Esophagus muscularis mucosa (tissue), 4 donors: ENCODE measurements at regions not wholly inside any gene's neighbourhood (a gene's known extent, or its start where the extent isn't known, plus 50 kb on each side); places are given as distances from the start of the nearest gene placed in this dataset.
A peak's percentile ranks its signal among the peaks of the same experiment; 100 is the strongest.

ENCODE experiments used
- DNase-seq: peaks from one replicate; pipeline ENCODE4 v3.0.0-alpha.2; 2017; ENCODE audit errors: extremely low spot score
- H3K27ac ChIP-seq, 4 donors: fragments of 200-600 bp; sonication (generic); replicated peaks in 1 of 4; 1 replicate in 3 of 4; 2 replicates in 1 of 4; pipeline ENCODE4 v1.5.1; 2016 to 2019; ENCODE audit warnings: mild to moderate bottlenecking in 1 of 4
- H3K27me3 ChIP-seq, 4 donors: fragments of 200-600 bp; sonication (generic); one replicate each; pipeline versions ENCODE4 v1.5.1 to v1.6.0; 2016 to 2019
- H3K36me3 ChIP-seq, 4 donors: fragments of 200-600 bp; sonication (generic); one replicate each; pipeline ENCODE4 v1.5.1; 2016 to 2019
- H3K4me1 ChIP-seq, 4 donors: fragments of 200-600 bp; sonication (generic); one replicate each; pipeline ENCODE4 v1.5.1; 2016 to 2019
- H3K4me3 ChIP-seq, 4 donors: fragments of 200-600 bp; sonication (generic); 1 replicate in 2 of 4; 2 replicates in 2 of 4; pipeline ENCODE4 v1.5.1; 2016 to 2019; ENCODE audit warnings: mild to moderate bottlenecking in 4 of 4, moderate library complexity in 1 of 4
- H3K9me3 ChIP-seq, 4 donors: fragments of 200-600 bp; sonication (generic); 1 replicate in 3 of 4; 2 replicates in 1 of 4; pipeline ENCODE4 v1.5.1; 2016 to 2019
- CTCF ChIP-seq, 3 experiments: fragments of 200-600 bp in 2 of 3; fragments of 450-650 bp in 1 of 3; sonication (generic) in 2 of 3; IDR thresholded peaks; one replicate each; pipeline ENCODE4 v1.5.1; 2017 to 2019; ENCODE audit warnings: antibody characterized with exemption in 3 of 3, mild to moderate bottlenecking in 2 of 3, moderate library complexity in 1 of 3
- EP300 ChIP-seq: sonication (generic); formaldehyde crosslinking; IDR thresholded peaks from one replicate; pipeline ENCODE4 v1.6.1; 2017; ENCODE audit warnings: antibody characterized with exemption
- POLR2A ChIP-seq: fragments of 450-650 bp; IDR thresholded peaks from one replicate; pipeline ENCODE4 v1.6.1; 2017; ENCODE audit warnings: antibody characterized with exemption, moderate library complexity, mild to moderate bottlenecking, low read depth
- POLR2AphosphoS5 ChIP-seq, 2 donors: sonication (generic); formaldehyde crosslinking; IDR thresholded peaks; one replicate each; pipeline ENCODE4 v1.6.1; 2017; ENCODE audit warnings: antibody characterized with exemption in 2 of 2
- WGBS: methylation state at CpG from one replicate; pipeline ENCODE4 v1.1.5; 2018; 5-methylcytosine and 5-hydroxymethylcytosine counted together
- intact Hi-C: fragments of 100-400 bp; cut with DNase I; formaldehyde crosslinking; loops from one replicate; pipeline ENCODE4 v1.15.1; 2023

GRCh38 chr2:219965287-219966194, 338.1 kb downstream of the SLC4A3 start:
- H3K4me1 ChIP-seq, result no peaks in the 10 kb centered on the region
- TF ChIP-seq CTCF (IDR thresholded peaks at IDR 0.05), result no peak
- TF ChIP-seq EP300, result no peak
- TF ChIP-seq POLR2A, result no peak
- no peak for TF ChIP-seq POLR2AphosphoS5 (IDR thresholded peaks at IDR 0.05)
- H3K27me3 ChIP-seq, result no peaks in the 10 kb centered on the region
- no peaks in the 10 kb centered on the region for H3K36me3 ChIP-seq
- DNase-seq, result no peak
- no peaks in the 10 kb centered on the region for H3K9me3 ChIP-seq
- WGBS, result 71% methylated on average over 5 of the region's 5 CpGs
- no peak overlapping the region for H3K27ac ChIP-seq
- no peak overlapping the region for H3K4me3 ChIP-seq
- intact Hi-C loops, result no loop called here

GRCh38 chr2:219967247-219968245, 340.1 kb downstream of the SLC4A3 start:
- 66% methylated on average over 8 of the region's 8 CpGs for WGBS
- DNase-seq, result no peak

GRCh38 chr2:219968685-219969345, 341.4 kb downstream of the SLC4A3 start:
- intact Hi-C loops, result no loop called here
- H3K27me3 ChIP-seq, result no peaks in the 10 kb centered on the region
- no peak overlapping the region for H3K27ac ChIP-seq
- no peaks in the 10 kb centered on the region for H3K36me3 ChIP-seq
- H3K4me1 ChIP-seq, result no peaks in the 10 kb centered on the region
- WGBS, result 82% methylated on average over 6 of the region's 6 CpGs
- no peak overlapping the region for H3K4me3 ChIP-seq
- peak; percentile 82 for DNase-seq
- TF ChIP-seq POLR2AphosphoS5 (IDR thresholded peaks at IDR 0.05), result no peak
- no peaks in the 10 kb centered on the region for H3K9me3 ChIP-seq

More at GRCh38 chr2:219967247-219968245, 340.1 kb downstream of the SLC4A3 start:
- no peaks in the 10 kb centered on the region for H3K9me3 ChIP-seq
- no peak for TF ChIP-seq EP300
- no peak for TF ChIP-seq POLR2AphosphoS5 (IDR thresholded peaks at IDR 0.05)
- H3K36me3 ChIP-seq, result no peaks in the 10 kb centered on the region
- no peaks in the 10 kb centered on the region for H3K4me1 ChIP-seq
- H3K27ac ChIP-seq, result no peak overlapping the region
- intact Hi-C loops, result no loop called here
- no peaks in the 10 kb centered on the region for H3K27me3 ChIP-seq
- no peak overlapping the region for H3K4me3 ChIP-seq

GRCh38 chr2:219969508-219969907, 342.1 kb downstream of the SLC4A3 start:
- no peaks in the 10 kb centered on the region for H3K27me3 ChIP-seq
- TF ChIP-seq CTCF (IDR thresholded peaks at IDR 0.05) (no peak), POLR2AphosphoS5 (IDR thresholded peaks at IDR 0.05) (no peak), POLR2A (no peak), EP300 (no peak)
- no peaks in the 10 kb centered on the region for H3K9me3 ChIP-seq
- no peaks in the 10 kb centered on the region for H3K36me3 ChIP-seq
- H3K4me3 ChIP-seq, result no peak overlapping the region
- H3K4me1 ChIP-seq, result no peaks in the 10 kb centered on the region
- no peak for DNase-seq
- H3K27ac ChIP-seq, result no peak overlapping the region
- WGBS, result 92% methylated on average over 4 of the region's 4 CpGs
- intact Hi-C loops, result no loop called here

GRCh38 chr2:219973136-219973535, 345.7 kb downstream of the SLC4A3 start:
- H3K27me3 ChIP-seq, result no peaks in the 10 kb centered on the region
- H3K4me1 ChIP-seq, result no peaks in the 10 kb centered on the region
- TF ChIP-seq POLR2AphosphoS5 (IDR thresholded peaks at IDR 0.05), result no peak
- no peak for TF ChIP-seq CTCF (IDR thresholded peaks at IDR 0.05)
- TF ChIP-seq POLR2A, result no peak
- TF ChIP-seq EP300, result no peak
- H3K27ac ChIP-seq, result no peak overlapping the region
- H3K4me3 ChIP-seq, result no peak overlapping the region
- no peaks in the 10 kb centered on the region for H3K9me3 ChIP-seq
- intact Hi-C loops, result no loop called here
- 73% methylated on average over 1 of the region's 1 CpG for WGBS
- no peaks in the 10 kb centered on the region for H3K36me3 ChIP-seq
- DNase-seq, result no peak
